ENCODE measurements at regions not wholly inside any gene's neighbourhood (a gene's known extent, or its start where the extent isn't known, plus 50 kb on each side); places are given as distances from the start of the nearest gene placed in this dataset.

DNA sequence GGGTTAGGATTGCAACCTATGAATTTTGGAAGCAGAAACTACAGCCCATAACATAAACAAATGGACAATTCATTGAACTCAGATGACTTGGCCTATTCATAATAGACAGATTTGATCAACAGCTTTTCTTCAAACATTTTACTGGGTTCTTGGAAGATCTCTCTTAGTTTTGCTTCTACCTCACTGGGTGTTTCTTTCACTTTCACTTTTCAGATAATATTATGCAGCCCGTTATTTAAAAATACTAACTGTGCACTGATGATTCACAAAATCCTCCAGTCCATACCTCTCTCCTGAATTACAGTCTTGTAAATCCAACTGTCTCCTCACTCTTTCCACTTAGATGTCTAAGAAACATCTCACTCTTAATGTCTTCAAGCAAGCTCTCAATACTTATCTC is 183.5 kb upstream of the IRX1 start:
- Histone ChIP-seq H3K4me3 (no peak overlapping the region), H3K27me3 (ENCODE audit: insufficient read depth) (no peaks in the 10 kb centered on the region), H3K27ac (ENCODE audit: low read depth) (no peak overlapping the region), H2AFZ (no peak overlapping the region), H3K4me1 (ENCODE audit: insufficient read depth) (no peaks in the 10 kb centered on the region), H3F3A (replicated peaks; ENCODE audit: low read depth) (no peaks in the 10 kb centered on the region), H3K4me2 (no peak overlapping the region), H4K20me1 (replicated peaks; ENCODE audit: insufficient read depth) (no peaks in the 10 kb centered on the region), H3K9me2 (ENCODE audit: insufficient read depth) (no peaks in the 10 kb centered on the region), H3K79me2 (replicated peaks; ENCODE audit: insufficient read depth) (no peaks in the 10 kb centered on the region), H3K36me3 (ENCODE audit: insufficient read depth) (peaks cover 6% of the 10 kb centered on the region; the same call in 1 of the 2 replicates)
- Mint-ChIP-seq H3K4me1 (no peaks in the 10 kb centered on the region), H3K36me3 (ENCODE audit: low read depth) (peaks cover 14% of the 10 kb centered on the region), H3K9me3 (peaks cover 26% of the 10 kb centered on the region), H3K4me3 (no peak overlapping the region), H3K27ac (no peak overlapping the region), H3K27me3 (ENCODE audit: insufficient read depth, low read depth, poor library complexity) (peaks cover 4% of the 10 kb centered on the region)
- no peak for DNase-seq (ENCODE audit: low spot score)
- TF ChIP-seq, protein P1, sequence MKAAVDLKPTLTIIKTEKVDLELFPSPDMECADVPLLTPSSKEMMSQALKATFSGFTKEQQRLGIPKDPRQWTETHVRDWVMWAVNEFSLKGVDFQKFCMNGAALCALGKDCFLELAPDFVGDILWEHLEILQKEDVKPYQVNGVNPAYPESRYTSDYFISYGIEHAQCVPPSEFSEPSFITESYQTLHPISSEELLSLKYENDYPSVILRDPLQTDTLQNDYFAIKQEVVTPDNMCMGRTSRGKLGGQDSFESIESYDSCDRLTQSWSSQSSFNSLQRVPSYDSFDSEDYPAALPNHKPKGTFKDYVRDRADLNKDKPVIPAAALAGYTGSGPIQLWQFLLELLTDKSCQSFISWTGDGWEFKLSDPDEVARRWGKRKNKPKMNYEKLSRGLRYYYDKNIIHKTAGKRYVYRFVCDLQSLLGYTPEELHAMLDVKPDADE (IDR thresholded peaks at IDR 0.05) = no peak
- no peak for TF ChIP-seq EZH2 (IDR thresholded peaks at IDR 0.05; ENCODE audit: low read depth, unreplicated experiment)
- no peak for TF ChIP-seq ZNF114 (CRISPR knock-in tag; IDR thresholded peaks at IDR 0.05)
- TF ChIP-seq ZNF331 (CRISPR knock-in tag; IDR thresholded peaks at IDR 0.05; ENCODE audit: low read depth) = no peak
- no peak for TF ChIP-seq CREB1 (CRISPR knock-in tag; IDR thresholded peaks at IDR 0.05; ENCODE audit: low read depth)
- TF ChIP-seq JUNB (IDR thresholded peaks at IDR 0.05; ENCODE audit: unreplicated experiment) = no peak
- TF ChIP-seq NANOG (IDR thresholded peaks at IDR 0.05; ENCODE audit: borderline replicate concordance) = no peak
- no peak for TF ChIP-seq POLR2AphosphoS5 (IDR thresholded peaks at IDR 0.05; ENCODE audit: low read depth)
- TF ChIP-seq, protein P2, sequence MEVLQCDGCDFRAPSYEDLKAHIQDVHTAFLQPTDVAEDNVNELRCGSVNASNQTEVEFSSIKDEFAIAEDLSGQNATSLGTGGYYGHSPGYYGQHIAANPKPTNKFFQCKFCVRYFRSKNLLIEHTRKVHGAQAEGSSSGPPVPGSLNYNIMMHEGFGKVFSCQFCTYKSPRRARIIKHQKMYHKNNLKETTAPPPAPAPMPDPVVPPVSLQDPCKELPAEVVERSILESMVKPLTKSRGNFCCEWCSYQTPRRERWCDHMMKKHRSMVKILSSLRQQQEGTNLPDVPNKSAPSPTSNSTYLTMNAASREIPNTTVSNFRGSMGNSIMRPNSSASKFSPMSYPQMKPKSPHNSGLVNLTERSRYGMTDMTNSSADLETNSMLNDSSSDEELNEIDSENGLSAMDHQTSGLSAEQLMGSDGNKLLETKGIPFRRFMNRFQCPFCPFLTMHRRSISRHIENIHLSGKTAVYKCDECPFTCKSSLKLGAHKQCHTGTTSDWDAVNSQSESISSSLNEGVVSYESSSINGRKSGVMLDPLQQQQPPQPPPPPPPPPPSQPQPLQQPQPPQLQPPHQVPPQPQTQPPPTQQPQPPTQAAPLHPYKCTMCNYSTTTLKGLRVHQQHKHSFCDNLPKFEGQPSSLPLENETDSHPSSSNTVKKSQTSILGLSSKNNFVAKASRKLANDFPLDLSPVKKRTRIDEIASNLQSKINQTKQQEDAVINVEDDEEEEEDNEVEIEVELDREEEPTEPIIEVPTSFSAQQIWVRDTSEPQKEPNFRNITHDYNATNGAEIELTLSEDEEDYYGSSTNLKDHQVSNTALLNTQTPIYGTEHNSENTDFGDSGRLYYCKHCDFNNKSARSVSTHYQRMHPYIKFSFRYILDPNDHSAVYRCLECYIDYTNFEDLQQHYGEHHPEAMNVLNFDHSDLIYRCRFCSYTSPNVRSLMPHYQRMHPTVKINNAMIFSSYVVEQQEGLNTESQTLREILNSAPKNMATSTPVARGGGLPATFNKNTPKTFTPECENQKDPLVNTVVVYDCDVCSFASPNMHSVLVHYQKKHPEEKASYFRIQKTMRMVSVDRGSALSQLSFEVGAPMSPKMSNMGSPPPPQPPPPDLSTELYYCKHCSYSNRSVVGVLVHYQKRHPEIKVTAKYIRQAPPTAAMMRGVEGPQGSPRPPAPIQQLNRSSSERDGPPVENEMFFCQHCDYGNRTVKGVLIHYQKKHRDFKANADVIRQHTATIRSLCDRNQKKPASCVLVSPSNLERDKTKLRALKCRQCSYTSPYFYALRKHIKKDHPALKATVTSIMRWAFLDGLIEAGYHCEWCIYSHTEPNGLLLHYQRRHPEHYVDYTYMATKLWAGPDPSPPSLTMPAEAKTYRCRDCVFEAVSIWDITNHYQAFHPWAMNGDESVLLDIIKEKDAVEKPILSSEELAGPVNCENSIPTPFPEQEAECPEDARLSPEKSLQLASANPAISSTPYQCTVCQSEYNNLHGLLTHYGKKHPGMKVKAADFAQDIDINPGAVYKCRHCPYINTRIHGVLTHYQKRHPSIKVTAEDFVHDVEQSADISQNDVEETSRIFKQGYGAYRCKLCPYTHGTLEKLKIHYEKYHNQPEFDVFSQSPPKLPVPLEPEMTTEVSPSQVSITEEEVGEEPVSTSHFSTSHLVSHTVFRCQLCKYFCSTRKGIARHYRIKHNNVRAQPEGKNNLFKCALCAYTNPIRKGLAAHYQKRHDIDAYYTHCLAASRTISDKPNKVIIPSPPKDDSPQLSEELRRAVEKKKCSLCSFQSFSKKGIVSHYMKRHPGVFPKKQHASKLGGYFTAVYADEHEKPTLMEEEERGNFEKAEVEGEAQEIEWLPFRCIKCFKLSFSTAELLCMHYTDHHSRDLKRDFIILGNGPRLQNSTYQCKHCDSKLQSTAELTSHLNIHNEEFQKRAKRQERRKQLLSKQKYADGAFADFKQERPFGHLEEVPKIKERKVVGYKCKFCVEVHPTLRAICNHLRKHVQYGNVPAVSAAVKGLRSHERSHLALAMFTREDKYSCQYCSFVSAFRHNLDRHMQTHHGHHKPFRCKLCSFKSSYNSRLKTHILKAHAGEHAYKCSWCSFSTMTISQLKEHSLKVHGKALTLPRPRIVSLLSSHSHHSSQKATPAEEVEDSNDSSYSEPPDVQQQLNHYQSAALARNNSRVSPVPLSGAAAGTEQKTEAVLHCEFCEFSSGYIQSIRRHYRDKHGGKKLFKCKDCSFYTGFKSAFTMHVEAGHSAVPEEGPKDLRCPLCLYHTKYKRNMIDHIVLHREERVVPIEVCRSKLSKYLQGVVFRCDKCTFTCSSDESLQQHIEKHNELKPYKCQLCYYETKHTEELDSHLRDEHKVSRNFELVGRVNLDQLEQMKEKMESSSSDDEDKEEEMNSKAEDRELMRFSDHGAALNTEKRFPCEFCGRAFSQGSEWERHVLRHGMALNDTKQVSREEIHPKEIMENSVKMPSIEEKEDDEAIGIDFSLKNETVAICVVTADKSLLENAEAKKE (CRISPR knock-in tag; IDR thresholded peaks at IDR 0.05) = no peak
- no peak for TF ChIP-seq STAT1 (IDR thresholded peaks at IDR 0.05; ENCODE audit: unreplicated experiment)
- TF ChIP-seq, protein P3, sequence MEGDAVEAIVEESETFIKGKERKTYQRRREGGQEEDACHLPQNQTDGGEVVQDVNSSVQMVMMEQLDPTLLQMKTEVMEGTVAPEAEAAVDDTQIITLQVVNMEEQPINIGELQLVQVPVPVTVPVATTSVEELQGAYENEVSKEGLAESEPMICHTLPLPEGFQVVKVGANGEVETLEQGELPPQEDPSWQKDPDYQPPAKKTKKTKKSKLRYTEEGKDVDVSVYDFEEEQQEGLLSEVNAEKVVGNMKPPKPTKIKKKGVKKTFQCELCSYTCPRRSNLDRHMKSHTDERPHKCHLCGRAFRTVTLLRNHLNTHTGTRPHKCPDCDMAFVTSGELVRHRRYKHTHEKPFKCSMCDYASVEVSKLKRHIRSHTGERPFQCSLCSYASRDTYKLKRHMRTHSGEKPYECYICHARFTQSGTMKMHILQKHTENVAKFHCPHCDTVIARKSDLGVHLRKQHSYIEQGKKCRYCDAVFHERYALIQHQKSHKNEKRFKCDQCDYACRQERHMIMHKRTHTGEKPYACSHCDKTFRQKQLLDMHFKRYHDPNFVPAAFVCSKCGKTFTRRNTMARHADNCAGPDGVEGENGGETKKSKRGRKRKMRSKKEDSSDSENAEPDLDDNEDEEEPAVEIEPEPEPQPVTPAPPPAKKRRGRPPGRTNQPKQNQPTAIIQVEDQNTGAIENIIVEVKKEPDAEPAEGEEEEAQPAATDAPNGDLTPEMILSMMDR (conservative IDR thresholded peaks at IDR 0.05; ENCODE audit: low read depth in 2 of 2) = no peak
- ATAC-seq = no peak
